GM19452 (cell line): ENCODE measurements at regions not wholly inside any gene's neighbourhood (a gene's known extent, or its start where the extent isn't known, plus 50 kb on each side); places are given as distances from the start of the nearest gene placed in this dataset.
"Not testable (repeated sequence)": the region's sequence is repeated elsewhere in the genome, so short reads cannot be mapped to it uniquely, and the experiment has no call there.

Source experiments
- ATAC-seq: cut with Tn5 transposase; IDR thresholded peaks from one replicate; pipeline ENCODE4 v1.9.1; 2021; ENCODE audit not compliant: unreplicated experiment

DNA sequence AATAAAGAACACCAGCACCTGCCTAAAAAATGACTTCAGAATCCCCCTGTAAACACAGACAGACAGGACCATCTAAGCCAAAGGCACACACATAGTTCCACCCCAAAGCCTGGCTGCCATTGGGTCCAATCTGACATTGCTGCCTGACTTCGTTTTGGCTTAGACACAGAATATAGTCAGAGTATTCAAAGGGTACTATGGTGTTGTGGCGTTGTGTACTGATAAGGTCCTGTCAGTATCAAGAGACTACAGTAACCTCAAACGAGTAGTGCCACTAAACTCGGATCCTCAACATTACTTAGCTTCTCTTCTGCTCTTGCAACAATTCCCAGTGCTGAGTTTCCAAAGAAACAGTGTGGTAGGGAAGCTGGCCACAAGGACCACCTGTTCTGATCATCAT, 169.3 kb upstream of the NR5A2 start:
- no peak for ATAC-seq

DNA sequence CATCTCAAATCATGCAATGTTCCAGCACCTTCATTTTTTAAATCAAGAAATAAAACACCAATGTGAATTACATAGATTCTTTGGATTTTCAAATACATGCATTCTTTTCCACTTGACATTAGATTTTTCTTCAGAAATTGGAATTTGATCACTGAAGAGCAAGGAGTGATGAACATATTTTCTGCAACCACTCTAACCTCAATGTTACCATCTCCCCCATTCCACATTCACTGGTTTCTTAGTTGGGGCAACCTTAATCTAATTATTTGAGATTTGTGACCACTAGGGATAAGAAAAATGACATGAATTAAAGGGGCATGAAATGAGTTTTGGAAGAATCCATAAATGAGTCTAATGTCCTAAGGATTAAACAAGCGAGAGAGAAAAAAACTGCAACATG, 168.7 kb upstream of the NR5A2 start:
- no peak for ATAC-seq

GRCh38 chr1:199859491-199859933, 168.0 kb upstream of the NR5A2 start:
- ATAC-seq: no peak

DNA sequence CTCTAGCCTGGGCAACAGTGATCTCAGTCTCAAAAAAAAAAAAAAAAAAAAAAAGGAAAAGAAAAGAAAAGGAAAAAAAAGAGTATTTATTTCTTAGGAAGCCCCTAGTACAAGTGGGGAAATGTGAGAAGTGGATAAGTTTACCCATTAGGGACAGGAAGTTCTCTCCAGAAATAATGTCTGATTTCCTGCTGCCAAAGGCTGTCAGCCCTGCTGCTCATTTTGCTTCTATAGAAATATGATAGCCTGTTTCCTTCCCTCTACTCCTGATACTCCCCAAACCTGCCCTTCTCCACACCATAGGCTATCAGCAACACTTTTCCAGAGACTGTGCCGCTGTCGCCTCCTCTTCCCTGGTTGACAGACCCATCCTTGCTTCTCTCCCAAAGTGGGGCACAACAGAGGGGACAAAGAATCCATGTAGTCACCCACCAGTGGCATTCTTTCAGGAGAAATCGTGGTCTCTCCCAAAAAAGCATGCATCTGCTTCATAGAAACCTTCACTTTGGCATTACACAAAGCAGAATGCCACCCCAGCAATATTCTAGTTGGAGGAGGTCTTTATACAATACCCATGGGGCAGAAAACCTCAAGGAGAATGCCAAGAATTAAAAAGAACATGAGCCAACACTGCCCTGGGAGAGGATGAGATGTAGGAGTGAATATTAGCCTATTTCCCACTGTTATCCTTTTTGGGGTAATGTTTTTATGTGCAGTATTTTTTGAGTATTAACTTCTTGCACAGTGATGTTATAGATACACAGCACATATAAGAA, 166.3 kb upstream of the NR5A2 start:
- no peak for ATAC-seq

GRCh38 chr1:199862047-199862446, 165.5 kb upstream of the NR5A2 start:
- ATAC-seq: no peak

- no peak for ATAC-seq
Measured at GRCh38 chr1:199866210-199866617, 161.3 kb upstream of the NR5A2 start.

DNA sequence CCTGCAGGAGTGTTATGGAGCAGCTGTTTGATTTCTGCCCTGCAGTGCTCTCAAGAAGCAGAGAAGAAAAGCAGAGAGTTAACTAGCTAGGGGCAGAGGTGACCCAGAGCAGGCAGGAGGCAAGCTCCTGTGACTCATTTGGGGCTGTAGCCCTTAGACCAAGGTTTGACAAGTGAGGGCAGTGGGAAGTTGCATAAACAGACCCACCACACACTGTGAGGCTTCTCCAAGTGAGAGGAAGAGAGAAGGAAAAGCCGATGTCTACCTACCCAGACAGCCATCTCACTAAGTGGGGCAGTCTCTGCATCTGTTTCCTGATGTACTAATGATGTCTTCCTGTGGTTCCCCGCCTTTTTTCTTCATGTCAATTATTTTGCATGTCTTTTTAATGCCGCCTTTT, 159.9 kb upstream of the NR5A2 start:
- no peak for ATAC-seq

DNA sequence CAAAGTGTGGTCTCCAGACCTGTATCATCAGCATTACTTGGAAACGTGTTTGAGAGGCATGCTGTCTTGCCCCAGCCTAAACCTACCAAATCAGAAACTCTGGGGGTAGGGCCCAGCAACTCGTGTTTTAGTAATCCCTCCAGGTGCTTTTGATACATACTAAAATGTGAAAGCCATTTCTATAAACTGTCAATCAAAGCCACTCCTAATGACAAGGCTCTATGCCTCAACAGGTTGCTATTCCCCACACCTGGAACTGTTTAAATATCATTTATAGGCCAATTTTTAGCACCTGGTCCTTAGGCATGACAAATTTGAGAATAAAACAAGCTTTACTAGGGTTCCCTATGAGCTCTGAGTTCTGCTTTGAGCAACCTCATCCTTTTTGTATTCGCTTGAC, 158.7 kb upstream of the NR5A2 start:
- no peak for ATAC-seq

GRCh38 chr1:199875337-199875736, 152.2 kb upstream of the NR5A2 start:
- ATAC-seq: no peak

GRCh38 chr1:199875856-199876255, 151.7 kb upstream of the NR5A2 start:
- ATAC-seq: no peak

GRCh38 chr1:199877526-199878384, 149.8 kb upstream of the NR5A2 start:
- no peak for ATAC-seq

GRCh38 chr1:199878823-199879222, 148.7 kb upstream of the NR5A2 start:
- ATAC-seq: no peak

GRCh38 chr1:199898654-199899053, 128.9 kb upstream of the NR5A2 start:
- no peak for ATAC-seq

GRCh38 chr1:199901341-199901740, 126.2 kb upstream of the NR5A2 start:
- no peak for ATAC-seq

GRCh38 chr1:199907361-199907760, 120.1 kb upstream of the NR5A2 start:
- ATAC-seq: no peak

GRCh38 chr1:199909137-199909536, 118.4 kb upstream of the NR5A2 start:
- no peak for ATAC-seq

DNA sequence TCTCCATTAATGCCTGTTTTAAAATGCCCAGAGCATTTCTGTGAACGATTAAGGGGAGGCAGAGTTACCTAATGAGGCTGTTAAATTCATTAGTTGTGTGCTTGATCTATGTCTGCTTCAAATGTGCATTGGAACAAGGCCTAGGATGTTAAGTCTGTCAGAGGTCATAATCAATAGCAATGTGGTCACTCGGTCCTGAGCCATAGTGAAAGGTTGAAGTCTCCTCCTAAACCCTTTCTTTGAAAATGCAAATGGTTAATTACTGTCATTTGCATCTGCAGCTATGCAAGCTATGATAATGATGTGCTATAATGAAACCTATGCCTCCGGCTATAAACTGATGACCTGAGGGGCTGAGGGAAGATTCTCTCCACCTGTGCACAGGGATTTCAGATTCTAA, 114.2 kb upstream of the NR5A2 start:
- no peak for ATAC-seq

DNA sequence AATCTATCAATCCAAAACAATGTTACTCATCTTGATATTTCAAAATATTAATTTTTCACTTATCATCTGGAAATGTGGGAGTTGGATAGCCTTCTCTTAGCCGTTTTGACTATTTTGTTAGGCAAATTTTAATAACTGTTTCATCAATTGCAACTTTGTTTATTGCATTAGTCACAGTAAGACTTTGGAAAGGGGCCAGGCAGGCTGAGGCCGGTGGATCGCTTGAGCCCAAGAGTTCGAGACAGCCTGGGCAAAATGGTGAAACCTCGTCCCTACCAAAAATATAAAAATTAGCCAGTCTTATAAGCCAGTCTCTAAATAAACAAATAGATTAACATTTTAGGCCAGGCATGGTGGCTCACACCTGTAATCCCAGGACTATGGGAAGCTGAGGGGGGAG, 113.0 kb upstream of the NR5A2 start:
- ATAC-seq: no peak

- no peak for ATAC-seq
Measured at GRCh38 chr1:199918196-199918769, 109.2 kb upstream of the NR5A2 start.

DNA sequence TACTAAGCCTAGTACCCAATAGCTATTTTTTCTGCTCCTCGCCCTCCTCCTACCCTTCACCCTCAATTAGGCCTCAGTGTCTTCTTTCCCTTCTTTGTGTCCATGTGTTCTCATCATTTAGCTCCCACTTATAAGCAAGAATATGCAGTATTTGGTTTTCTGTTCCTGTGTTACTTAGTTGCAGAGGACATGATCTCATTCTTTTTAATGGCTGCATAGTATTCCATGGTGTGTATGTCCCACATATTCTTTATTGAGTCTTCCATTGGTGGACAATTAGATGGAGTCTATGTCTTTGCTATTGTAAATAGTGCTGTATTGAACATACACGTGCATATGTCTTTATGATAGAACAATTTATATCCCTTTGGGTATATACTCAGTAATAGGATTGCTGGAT, 106.9 kb upstream of the NR5A2 start:
- no peak for ATAC-seq

DNA sequence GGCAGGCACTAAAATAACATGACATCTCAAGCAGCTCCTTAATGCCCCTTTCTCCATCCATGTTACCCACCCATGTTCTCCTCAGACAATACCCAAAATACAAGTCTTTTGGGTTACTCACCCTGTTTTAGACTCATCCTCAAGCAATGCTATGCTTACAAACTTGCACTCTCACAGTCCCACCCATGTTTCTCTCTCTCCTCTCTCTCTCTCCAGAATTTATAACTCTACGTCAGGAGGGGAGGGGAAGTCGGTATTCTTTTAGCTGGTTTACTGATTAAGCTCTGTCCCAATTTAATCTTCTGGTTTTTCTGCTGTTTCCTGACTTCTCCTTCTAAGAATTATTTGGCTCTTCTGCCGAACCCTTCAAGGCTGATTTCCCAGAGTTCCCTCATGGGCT, 98.0 kb upstream of the NR5A2 start:
- no peak for ATAC-seq

GRCh38 chr1:199930067-199930466, 97.4 kb upstream of the NR5A2 start:
- ATAC-seq: not testable (repeated sequence)
